ENCODE measurements at regions not wholly inside any gene's neighbourhood (a gene's known extent, or its start where the extent isn't known, plus 50 kb on each side); places are given as distances from the start of the nearest gene placed in this dataset.

DNA sequence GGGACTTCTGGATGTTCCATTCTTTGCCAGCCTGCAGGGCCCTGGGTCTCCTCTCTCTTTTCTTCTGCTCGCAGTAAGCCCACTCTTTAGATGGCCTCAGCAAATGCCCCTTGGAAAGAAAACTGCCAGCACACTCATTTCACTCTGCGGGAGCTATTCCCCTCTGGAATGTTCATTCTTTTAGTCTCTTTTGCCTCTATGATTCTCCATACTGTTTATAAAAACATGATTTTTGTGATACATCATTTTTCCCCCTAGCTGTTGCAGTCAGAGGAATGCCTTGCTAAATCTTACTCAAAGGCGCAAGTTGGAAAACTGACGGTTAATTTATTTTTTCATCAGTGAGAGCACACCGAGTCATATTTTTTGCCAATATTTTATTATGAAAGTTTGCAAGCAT lies 184.9 kb downstream of the SNX19 start:
- DNase-seq (ENCODE audit: low read depth, low spot score), result no peak

- no peak for DNase-seq (ENCODE audit: low read depth, low spot score)
Observed at GRCh38 chr11:130732476-130732875, 183.8 kb downstream of the SNX19 start.

GRCh38 chr11:130737041-130737830 lies 179.0 kb downstream of the SNX19 start:
- DNase-seq (ENCODE audit: low read depth, low spot score), result no peak

GRCh38 chr11:130737866-130738431 lies 178.3 kb downstream of the SNX19 start:
- DNase-seq (ENCODE audit: low read depth, low spot score), result peak; percentile 55

GRCh38 chr11:130738611-130739010 lies 177.7 kb downstream of the SNX19 start:
- DNase-seq (ENCODE audit: low read depth, low spot score), result no peak

GRCh38 chr11:130740819-130741218 lies 175.5 kb downstream of the SNX19 start:
- DNase-seq (ENCODE audit: low read depth, low spot score), result no peak

DNA sequence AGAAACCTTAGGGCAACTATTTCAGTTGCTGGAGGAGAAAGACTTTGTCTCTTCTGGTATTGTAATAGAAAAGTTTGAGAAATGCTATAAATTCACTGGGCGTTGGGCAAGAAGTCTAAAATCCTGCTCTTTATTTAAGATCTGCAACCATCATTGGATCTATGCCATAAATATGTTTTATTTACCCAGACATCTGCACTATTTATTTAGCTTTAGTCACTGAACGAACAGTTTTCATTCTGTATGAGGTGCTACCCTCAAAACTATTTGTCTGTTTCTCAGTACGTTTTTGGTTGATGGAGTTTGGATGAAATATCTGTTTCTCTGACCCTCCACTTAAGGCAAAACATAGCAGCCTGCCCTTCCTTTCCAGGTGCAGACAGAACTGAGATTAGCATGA lies 171.5 kb downstream of the SNX19 start:
- no peak for DNase-seq (ENCODE audit: low read depth, low spot score)

- DNase-seq (ENCODE audit: low read depth, low spot score), result no peak
Observed at GRCh38 chr11:130749216-130749615, 167.1 kb downstream of the SNX19 start.

GRCh38 chr11:130760515-130761125 lies 155.7 kb downstream of the SNX19 start:
- no peak for DNase-seq (ENCODE audit: low read depth, low spot score)

- DNase-seq (ENCODE audit: low read depth, low spot score), result no peak
Observed at GRCh38 chr11:130761560-130762220, 154.6 kb downstream of the SNX19 start.

DNA sequence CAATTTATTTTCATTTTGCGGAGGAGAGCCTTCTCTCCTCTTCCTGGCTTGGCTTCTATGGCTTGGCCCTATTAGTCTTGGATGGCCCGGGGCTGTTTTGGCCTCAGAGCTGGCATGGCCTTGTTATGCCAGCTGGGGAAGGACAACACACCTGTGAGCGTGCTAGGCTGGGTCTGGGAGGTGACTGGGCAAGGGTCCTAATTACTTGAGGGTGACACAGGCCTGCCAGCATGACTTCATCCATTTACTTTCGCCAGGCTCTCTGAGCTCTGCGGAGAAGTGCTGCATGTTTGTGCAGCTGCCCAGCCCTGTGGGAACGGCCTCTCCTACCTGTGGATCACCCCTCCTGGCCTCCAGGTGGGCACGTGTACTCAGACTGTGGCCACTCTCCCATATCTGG lies 153.6 kb downstream of the SNX19 start:
- DNase-seq (ENCODE audit: low read depth, low spot score), result no peak

- no peak for DNase-seq (ENCODE audit: low read depth, low spot score)
Observed at GRCh38 chr11:130763087-130763980, 152.9 kb downstream of the SNX19 start.

- DNase-seq (ENCODE audit: low read depth, low spot score), result no peak
Observed at GRCh38 chr11:130765406-130765805, 150.9 kb downstream of the SNX19 start.

DNA sequence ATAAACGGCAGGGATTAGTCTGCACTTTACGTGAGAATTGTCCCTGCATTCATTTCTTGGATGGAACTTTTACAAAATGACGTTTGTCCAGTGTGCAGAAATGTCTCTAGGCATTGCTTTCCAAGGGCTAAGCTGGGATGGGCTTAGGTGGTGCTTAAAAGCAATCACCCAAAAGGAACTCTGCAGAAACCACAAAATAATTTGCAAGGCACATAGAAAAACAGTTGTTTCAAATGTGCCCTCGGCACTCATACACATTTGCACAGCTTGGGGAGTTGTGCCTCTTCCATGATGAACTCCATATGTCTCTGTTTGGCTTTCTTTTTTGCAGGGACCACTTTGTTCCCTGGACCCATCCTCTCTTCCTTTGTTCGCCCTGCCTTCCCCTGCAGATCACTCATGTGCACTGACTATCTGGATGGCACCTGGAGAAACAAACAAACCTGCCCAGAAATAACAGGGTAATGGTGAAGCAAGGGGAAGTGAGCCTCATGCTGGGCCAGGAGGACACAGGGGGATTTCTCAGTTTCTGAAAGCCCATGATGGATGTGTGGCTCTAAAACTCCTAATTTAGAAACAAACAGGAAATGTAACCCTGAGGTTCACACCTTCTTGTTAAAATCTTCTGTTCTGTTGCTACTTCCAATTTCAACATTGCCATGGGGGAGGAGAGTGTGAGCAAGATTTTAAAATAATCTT lies 150.2 kb downstream of the SNX19 start:
- DNase-seq (ENCODE audit: low read depth, low spot score), result peak; percentile 67

GRCh38 chr11:130766650-130767565 lies 149.4 kb downstream of the SNX19 start:
- no peak for DNase-seq (ENCODE audit: low read depth, low spot score)

DNA sequence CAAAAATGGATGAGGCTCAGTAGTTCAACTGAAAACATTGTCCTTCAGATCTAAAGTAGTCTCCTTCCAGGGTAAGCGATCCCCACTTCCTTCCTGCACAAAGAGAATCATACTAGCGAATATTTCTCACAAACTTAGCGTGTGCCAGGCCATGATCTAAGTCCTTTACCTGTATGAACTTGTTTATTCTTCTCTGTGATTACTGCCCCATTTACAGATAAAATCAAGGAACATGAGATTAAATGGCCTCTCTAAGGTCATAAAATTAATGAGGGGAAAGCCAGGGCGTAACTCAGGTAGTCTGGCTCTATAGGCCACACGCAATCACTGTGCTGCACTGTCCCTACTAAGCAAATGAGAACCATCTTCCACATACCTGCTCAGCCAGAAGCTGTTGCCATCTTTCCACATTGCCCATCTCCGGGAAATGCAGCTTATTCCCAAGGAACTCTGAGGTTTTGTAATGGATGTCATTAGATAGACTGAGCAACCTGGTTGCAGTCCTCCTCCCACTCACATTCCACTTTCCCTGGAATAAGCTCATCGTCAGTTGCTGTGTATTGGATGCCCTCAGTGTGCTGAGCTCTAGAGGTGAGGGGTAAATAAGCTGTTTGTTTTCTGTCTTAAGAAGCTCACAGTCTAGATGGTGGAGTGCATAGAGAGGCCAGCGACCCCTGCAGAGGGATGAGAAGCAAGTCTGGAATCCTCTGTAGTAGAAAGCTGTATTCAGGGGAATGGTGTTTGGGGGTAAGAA lies 146.3 kb downstream of the SNX19 start:
- DNase-seq (ENCODE audit: low read depth, low spot score), result no peak

DNA sequence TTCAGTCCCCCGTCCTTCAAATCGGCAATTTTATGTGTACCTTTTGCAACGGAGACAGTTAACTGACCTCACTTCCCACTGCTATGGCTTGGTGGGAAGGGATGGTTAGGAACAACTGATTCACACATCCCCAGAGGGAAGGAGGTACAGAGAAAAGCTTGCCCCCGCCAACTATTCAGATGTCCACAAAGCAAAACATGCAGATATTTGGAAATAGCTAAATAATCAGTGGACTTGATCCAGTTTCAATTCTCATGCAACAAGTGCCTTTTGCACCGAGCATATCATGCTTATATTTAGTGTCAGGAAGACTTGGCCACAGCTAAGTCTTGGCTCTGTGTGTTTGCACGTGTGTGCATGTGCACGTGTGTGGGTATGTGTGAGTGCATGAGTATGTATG lies 144.6 kb downstream of the SNX19 start:
- no peak for DNase-seq (ENCODE audit: low read depth, low spot score)

GRCh38 chr11:130772266-130773227 lies 143.7 kb downstream of the SNX19 start:
- DNase-seq (ENCODE audit: low read depth, low spot score), result peak; percentile 99

All from brain pericyte (primary cell).